DOHH2 (cell line): ENCODE measurements at regions not wholly inside any gene's neighbourhood (a gene's known extent, or its start where the extent isn't known, plus 50 kb on each side); places are given as distances from the start of the nearest gene placed in this dataset.

Source experiments
- CTCF ChIP-seq: fragments of 200-600 bp; sonication (generic); IDR thresholded peaks from one replicate; pipeline ENCODE4 v1.5.1; 2014; ENCODE audit warnings: antibody characterized with exemption, mild to moderate bottlenecking, low read depth, low read length; ENCODE audit not compliant: poor library complexity, severe bottlenecking
- EZH2phosphoT487 ChIP-seq: fragments of 200-600 bp; sonication (generic); IDR thresholded peaks from 2 replicates; pipeline ENCODE4 v1.6.1; 2017; ENCODE audit warnings: borderline replicate concordance, mild to moderate bottlenecking, antibody characterized with exemption, low read length, moderate library complexity, mixed read lengths

DNA sequence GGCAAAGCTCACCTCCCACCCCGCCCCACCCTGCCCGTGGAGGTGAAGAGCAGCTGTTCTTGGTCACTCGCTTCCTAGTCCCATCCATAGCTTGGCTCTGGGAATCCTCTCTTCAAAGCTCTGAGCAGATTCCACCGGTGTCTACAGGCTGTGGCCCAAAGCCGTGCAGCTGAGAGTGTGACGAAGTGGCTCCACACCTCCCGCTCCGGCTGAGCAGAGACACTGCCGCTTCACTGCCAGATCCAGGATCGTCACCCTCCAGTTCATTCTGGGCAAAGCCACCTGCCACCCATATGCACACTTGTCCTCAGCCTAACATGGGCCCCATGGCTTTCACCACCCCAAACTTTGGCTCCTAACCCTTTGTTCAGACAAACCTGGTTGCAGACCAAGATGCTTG is 532.9 kb upstream of the B3GAT1 start:
- no peak for TF ChIP-seq CTCF
- no peak for TF ChIP-seq EZH2phosphoT487
